NCI-H2196 treated with DMSO at 0.1 percent for 48 hours (cell line): ENCODE measurements at regions not wholly inside any gene's neighbourhood (a gene's known extent, or its start where the extent isn't known, plus 50 kb on each side); places are given as distances from the start of the nearest gene placed in this dataset.

Experiments
- DNase-seq: peaks from one replicate; lab custom pipeline; 2025; ENCODE audit not compliant: unreplicated experiment; lab: John Stamatoyannopoulos, UW

- DNase-seq: no peak
Measured at GRCh38 chr2:172230332-172230888, 127.7 kb upstream of the DLX2 start.

GRCh38 chr2:172230889-172231401, 128.2 kb upstream of the DLX2 start:
- DNase-seq: no peak

GRCh38 chr2:172231508-172231907, 128.8 kb upstream of the DLX2 start:
- no peak for DNase-seq

- DNase-seq: no peak
Measured at GRCh38 chr2:172232708-172233396, 130.2 kb upstream of the DLX2 start.

- no peak for DNase-seq
Measured at GRCh38 chr2:172233987-172234715, 131.5 kb upstream of the DLX2 start.

- DNase-seq: no peak
Measured at GRCh38 chr2:172234716-172235691, 132.3 kb upstream of the DLX2 start.

- no peak for DNase-seq
Measured at GRCh38 chr2:172239944-172240590, 137.4 kb upstream of the DLX2 start.

- DNase-seq: no peak
Measured at GRCh38 chr2:172241222-172241621, 138.5 kb upstream of the DLX2 start.

GRCh38 chr2:172242471-172242870, 139.8 kb upstream of the DLX2 start:
- no peak for DNase-seq

- DNase-seq: no peak
Measured at GRCh38 chr2:172242961-172243360, 140.3 kb upstream of the DLX2 start.

GRCh38 chr2:172244419-172245130, 141.9 kb upstream of the DLX2 start:
- DNase-seq: no peak

GRCh38 chr2:172246649-172247048, 143.9 kb upstream of the DLX2 start:
- no peak for DNase-seq

- DNase-seq: no peak
Measured at GRCh38 chr2:172247203-172247602, 144.5 kb upstream of the DLX2 start.

GRCh38 chr2:172248381-172248780, 145.7 kb upstream of the DLX2 start:
- no peak for DNase-seq

- DNase-seq: no peak
Measured at GRCh38 chr2:172248785-172249187, 146.1 kb upstream of the DLX2 start.

GRCh38 chr2:172249334-172249733, 146.6 kb upstream of the DLX2 start:
- no peak for DNase-seq

GRCh38 chr2:172249986-172250385, 147.3 kb upstream of the DLX2 start:
- DNase-seq: no peak

GRCh38 chr2:172251231-172251630, 148.5 kb upstream of the DLX2 start:
- no peak for DNase-seq

- no peak for DNase-seq
Measured at GRCh38 chr2:172252154-172252553, 149.5 kb upstream of the DLX2 start.
